Upper lobe of left lung (tissue), 6 donors: ENCODE measurements at regions not wholly inside any gene's neighbourhood (a gene's known extent, or its start where the extent isn't known, plus 50 kb on each side); places are given as distances from the start of the nearest gene placed in this dataset.

ENCODE experiments used
- ATAC-seq, 2 donors: fragments of 200-7000 bp; cut with Tn5 transposase; one replicate each; pipeline ENCODE4 v1.9.1; 2022; ENCODE audit warnings: mild to moderate bottlenecking in 2 of 2, moderate library complexity in 2 of 2; ENCODE audit not compliant: low FRiP score in 2 of 2
- DNase-seq, 2 donors: peaks; one replicate each; pipeline ENCODE4 v3.0.0-alpha.2; 2019 to 2020
- H3K27ac ChIP-seq, 4 donors: fragments of 200-600 bp; sonication (generic); one replicate each; pipeline ENCODE4 v1.5.1; 2016 to 2019
- H3K27me3 ChIP-seq, 4 donors: fragments of 200-600 bp; sonication (generic); one replicate each; pipeline ENCODE4 v1.5.1; 2017 to 2019
- H3K36me3 ChIP-seq, 4 donors: fragments of 200-600 bp; sonication (generic); one replicate each; pipeline ENCODE4 v1.5.1; 2016 to 2019
- H3K4me1 ChIP-seq, 4 donors: fragments of 200-600 bp; sonication (generic); one replicate each; pipeline ENCODE4 v1.5.1; 2018 to 2019
- H3K4me3 ChIP-seq, 4 donors: fragments of 200-600 bp; sonication (generic); one replicate each; pipeline ENCODE4 v1.5.1; 2017 to 2019; ENCODE audit warnings: mild to moderate bottlenecking in 2 of 4, moderate library complexity in 1 of 4
- H3K9me3 ChIP-seq, 4 donors: fragments of 200-600 bp; sonication (generic); one replicate each; pipeline ENCODE4 v1.5.1; 2018 to 2019
- CTCF ChIP-seq, 6 experiments: fragments of 450-650 bp in 4 of 6; fragments of 200-600 bp in 2 of 6; sonication (generic) in 2 of 6; IDR thresholded peaks; one replicate each; pipeline ENCODE4 v1.5.1; 2016 to 2019; ENCODE audit warnings: antibody characterized with exemption in 6 of 6
- EP300 ChIP-seq, 4 donors: sonication (generic); formaldehyde crosslinking; IDR thresholded peaks; one replicate each; pipeline ENCODE4 v1.5.1; 2017; ENCODE audit warnings: antibody characterized with exemption in 4 of 4, control low read depth in 2 of 4
- POLR2A ChIP-seq, 4 donors: fragments of 450-650 bp; IDR thresholded peaks; one replicate each; pipeline ENCODE4 v1.5.1; 2016 to 2017; ENCODE audit warnings: antibody characterized with exemption in 4 of 4, mild to moderate bottlenecking in 2 of 4
- POLR2AphosphoS5 ChIP-seq, 2 donors: sonication (generic); formaldehyde crosslinking; IDR thresholded peaks; one replicate each; pipeline ENCODE4 v1.5.1; 2017; ENCODE audit warnings: antibody characterized with exemption in 2 of 2
- WGBS, 2 donors: methylation state at CpG; one replicate each; pipeline ENCODE4 v1.1.5; 2017 to 2018; 5-methylcytosine and 5-hydroxymethylcytosine counted together
- donor health status: DM: no; HTN: no; CAD: no; lungs with moderate emphysema.
- donor health status: DM: no; HTN: yes; CAD: no; lungs with severe emphysema.

GRCh38 chr3:64935971-64936370 is 248.2 kb upstream of the ADAMTS9 start:
- Histone ChIP-seq H3K4me1 (no peaks in the 10 kb centered on the region), H3K27me3 (no peaks in the 10 kb centered on the region), H3K27ac (no peak overlapping the region), H3K9me3 (peaks cover 0 to 15% (median 9%) of the 10 kb centered on the region in 4 donors), H3K4me3 (no peak overlapping the region), H3K36me3 (no peaks in the 10 kb centered on the region)
- TF ChIP-seq POLR2AphosphoS5 (IDR thresholded peaks at IDR 0.05) (no peak), POLR2A (IDR thresholded peaks at IDR 0.05) (no peak), EP300 (IDR thresholded peaks at IDR 0.05) (no peak), CTCF (IDR thresholded peaks at IDR 0.05) (no peak)
- DNase-seq (no peak), ATAC-seq (no peak)
- 60 to 61% methylated on average over 2 of the region's 2 CpGs for WGBS, 2 donors

DNA sequence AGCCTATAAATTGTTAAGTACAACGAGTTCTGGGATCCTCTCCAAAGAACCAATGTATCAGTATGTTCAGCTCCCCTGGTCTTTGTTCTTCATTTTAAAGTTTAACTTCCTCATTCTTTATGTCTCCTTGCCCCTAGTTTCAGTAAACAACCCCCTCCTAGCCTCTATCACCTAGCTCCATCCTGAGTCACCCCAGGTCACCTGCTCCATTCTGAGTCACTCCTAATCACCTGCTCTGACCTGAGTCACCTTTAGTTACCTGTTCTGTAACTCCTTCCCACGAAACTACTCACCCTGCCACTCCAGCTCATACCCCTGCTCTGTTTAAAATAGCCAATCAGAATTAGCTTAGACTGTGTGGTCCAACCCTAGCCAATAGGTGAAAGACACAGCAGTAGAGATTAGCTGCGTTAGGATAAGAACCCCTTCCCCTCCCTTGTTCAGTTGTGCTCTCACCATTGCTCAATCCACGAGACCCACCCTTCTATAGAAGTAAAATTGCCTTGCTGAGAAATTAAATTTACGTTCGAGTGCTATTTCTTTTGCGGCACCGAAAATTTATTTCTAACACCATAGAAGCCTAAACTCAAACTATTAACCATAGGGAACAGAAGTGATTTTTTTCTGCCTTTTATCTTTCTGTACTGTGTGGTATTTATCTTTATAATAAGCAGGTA is 245.0 kb upstream of the ADAMTS9 start:
- DNase-seq (no peak), ATAC-seq (no peak)
- Histone ChIP-seq H3K27me3 (no peaks in the 10 kb centered on the region), H3K4me3 (no peak overlapping the region), H3K36me3 (no peaks in the 10 kb centered on the region), H3K27ac (no peak overlapping the region), H3K9me3 (peaks cover 0 to 15% (median 9%) of the 10 kb centered on the region in 4 donors), H3K4me1 (peaks cover 0 to 4% (median 0%) of the 10 kb centered on the region in 4 donors)
- 82 to 89% methylated on average over 7 to 8 of the region's 8 CpGs for WGBS, 2 donors
- no peak for TF ChIP-seq POLR2AphosphoS5 (IDR thresholded peaks at IDR 0.05)
- TF ChIP-seq CTCF (IDR thresholded peaks at IDR 0.05) = no peak
- no peak for TF ChIP-seq POLR2A (IDR thresholded peaks at IDR 0.05)
- TF ChIP-seq EP300 (IDR thresholded peaks at IDR 0.05) = peak in 1 of 4 donors; percentile 7

GRCh38 chr3:64932016-64932518 is 244.3 kb upstream of the ADAMTS9 start:
- H3K36me3 ChIP-seq = no peaks in the 10 kb centered on the region
- TF ChIP-seq CTCF (IDR thresholded peaks at IDR 0.05) = no peak
- peak in 1 of 4 donors; percentile 53 for TF ChIP-seq EP300 (IDR thresholded peaks at IDR 0.05)
- H3K9me3 ChIP-seq = peaks cover 0 to 15% (median 9%) of the 10 kb centered on the region in 4 donors
- ATAC-seq (no peak), DNase-seq (no peak)
- no peaks in the 10 kb centered on the region for H3K27me3 ChIP-seq
- 69 to 84% methylated on average over 2 of the region's 2 CpGs for WGBS, 2 donors
- H3K4me1 ChIP-seq = peaks cover 0 to 4% (median 0%) of the 10 kb centered on the region in 4 donors
- H3K27ac ChIP-seq = no peak overlapping the region
- no peak overlapping the region for H3K4me3 ChIP-seq

DNA sequence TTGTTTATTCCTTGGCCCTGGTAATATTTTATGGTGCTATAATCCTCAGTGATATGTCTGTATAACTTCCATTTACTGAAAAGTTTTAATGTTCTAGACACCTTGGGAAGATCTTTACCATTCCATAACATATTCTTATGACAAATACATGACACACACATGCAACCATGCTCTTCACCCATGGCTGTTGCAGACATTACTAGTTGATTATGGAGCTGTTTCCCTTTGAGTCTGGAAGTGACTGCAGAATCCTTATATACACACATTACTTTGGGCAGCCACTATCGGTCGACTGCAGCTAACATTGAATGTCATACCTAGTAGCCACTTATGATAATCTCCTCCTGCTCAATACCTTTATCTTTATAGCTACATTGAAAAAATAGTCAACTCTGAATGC is 243.1 kb upstream of the ADAMTS9 start:
- H3K4me1 ChIP-seq = peaks cover 0 to 4% (median 0%) of the 10 kb centered on the region in 4 donors
- H3K36me3 ChIP-seq = no peaks in the 10 kb centered on the region
- 100% methylated on average over 2 of the region's 2 CpGs for WGBS, 2 donors
- ATAC-seq (no peak), DNase-seq (no peak)
- H3K4me3 ChIP-seq = no peak overlapping the region
- peaks cover 0 to 15% (median 9%) of the 10 kb centered on the region in 4 donors for H3K9me3 ChIP-seq
- no peak overlapping the region for H3K27ac ChIP-seq
- no peak for TF ChIP-seq POLR2A (IDR thresholded peaks at IDR 0.05)
- no peaks in the 10 kb centered on the region for H3K27me3 ChIP-seq

DNA sequence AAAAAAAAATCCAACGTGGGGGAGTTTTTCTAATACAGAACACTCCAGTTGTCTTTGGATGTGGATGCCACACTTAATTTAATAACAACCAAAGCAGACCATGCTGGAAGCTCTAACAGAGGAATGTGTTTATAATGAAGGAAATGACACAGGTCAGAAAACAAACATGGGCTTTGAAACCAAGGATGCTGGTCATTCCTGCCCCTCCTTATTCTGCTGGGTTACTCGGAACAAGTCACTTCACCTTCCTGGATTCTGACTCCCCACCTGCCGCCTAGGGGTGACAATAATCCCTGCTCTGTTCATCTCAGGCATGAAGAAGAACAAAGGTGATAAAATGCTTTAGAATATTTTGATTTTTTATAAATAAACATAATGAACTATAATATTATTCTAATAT is 240.9 kb upstream of the ADAMTS9 start:
- peaks cover 0 to 4% (median 0%) of the 10 kb centered on the region in 4 donors for H3K4me1 ChIP-seq
- ATAC-seq (no peak), DNase-seq (no peak)
- H3K27ac ChIP-seq = no peak overlapping the region
- no peaks in the 10 kb centered on the region for H3K27me3 ChIP-seq
- peaks cover 0 to 11% (median 9%) of the 10 kb centered on the region in 4 donors for H3K9me3 ChIP-seq
- H3K36me3 ChIP-seq = no peaks in the 10 kb centered on the region
- TF ChIP-seq EP300 (IDR thresholded peaks at IDR 0.05) (no peak), POLR2A (IDR thresholded peaks at IDR 0.05) (no peak), POLR2AphosphoS5 (IDR thresholded peaks at IDR 0.05) (no peak), CTCF (IDR thresholded peaks at IDR 0.05) (no peak)
- H3K4me3 ChIP-seq = no peak overlapping the region
- WGBS, 2 donors = 61 to 65% methylated on average over 3 of the region's 3 CpGs
